ENCODE measurements at regions not wholly inside any gene's neighbourhood (a gene's known extent, or its start where the extent isn't known, plus 50 kb on each side); places are given as distances from the start of the nearest gene placed in this dataset.

GRCh38 chr2:235235977-235236767 lies 257.7 kb upstream of the AGAP1 start:
- no peak for DNase-seq (ENCODE audit: low spot score)
- in situ Hi-C loops (cut with HindIII; ENCODE audit: low sequenced_read_pairs): no loop called here

DNA sequence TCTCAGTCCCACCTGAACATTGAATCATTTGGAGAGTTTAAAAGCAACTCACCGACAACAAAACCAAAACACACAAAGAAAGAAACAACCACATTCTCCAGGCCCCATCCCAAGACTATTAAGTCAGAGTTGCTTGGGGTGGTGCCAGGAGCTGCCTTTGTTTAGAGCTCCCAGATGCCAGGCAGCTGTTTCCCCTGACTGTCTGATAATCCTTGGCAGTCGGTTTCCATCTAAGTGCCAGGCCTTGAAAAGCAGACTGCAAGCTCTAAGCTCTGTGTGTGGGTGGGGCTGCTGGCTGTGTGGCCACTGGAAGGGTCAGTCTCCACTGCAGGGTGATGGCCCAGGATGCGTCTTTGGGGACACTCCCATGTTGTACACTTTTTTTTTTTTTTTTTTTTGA lies 255.3 kb upstream of the AGAP1 start:
- no peak for DNase-seq (ENCODE audit: low spot score)

GRCh38 chr2:235240574-235240973 lies 253.3 kb upstream of the AGAP1 start:
- in situ Hi-C loops (cut with HindIII; ENCODE audit: low sequenced_read_pairs): no loop called here

More for the DNA sequence above, 255.3 kb upstream of the AGAP1 start:
- in situ Hi-C loops (cut with HindIII; ENCODE audit: low sequenced_read_pairs): no loop called here

DNA sequence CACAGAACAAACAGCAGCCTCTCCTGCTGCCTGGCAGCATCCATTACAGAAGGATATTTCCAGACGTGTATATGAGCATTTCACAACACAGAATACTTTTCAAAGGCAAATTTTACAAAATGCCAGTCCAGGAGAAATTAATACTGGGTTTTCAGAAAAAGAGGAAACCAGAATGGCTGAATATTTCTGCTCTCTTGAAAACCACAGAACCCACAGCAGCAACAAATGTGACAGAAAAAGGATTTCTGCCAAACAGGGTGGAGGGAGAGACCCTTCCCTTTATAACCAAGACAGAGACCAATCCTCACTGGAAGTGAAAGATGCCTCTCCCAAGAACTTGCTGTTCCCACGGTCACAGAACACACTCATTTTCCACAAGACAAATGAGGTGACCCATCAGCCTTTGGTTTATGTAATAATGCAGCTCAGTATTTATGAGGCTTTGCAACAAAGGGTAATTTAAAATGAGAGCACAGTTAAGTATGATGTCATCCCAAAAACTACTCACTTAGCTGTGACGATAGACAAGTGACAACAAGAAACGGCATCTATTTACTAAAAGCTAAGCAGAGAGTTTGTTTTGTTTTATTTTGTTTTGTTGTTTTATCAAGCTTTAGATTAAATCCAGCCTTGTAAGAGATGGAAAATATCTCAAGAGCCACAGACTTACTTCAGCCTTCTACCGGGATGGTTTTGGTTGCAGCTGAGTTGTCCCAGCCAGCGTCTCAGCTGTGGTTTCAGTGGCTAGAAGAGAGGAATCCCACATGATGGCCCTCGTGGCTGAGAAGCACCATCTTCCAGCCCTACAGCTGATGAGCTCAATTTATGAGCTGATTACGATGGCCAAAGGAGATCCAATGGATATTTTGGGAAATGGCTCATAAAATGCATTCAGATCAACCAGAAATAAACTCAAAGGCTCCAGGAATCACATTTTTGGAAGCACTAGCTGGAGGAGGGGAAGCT lies 249.3 kb upstream of the AGAP1 start:
- no peak for DNase-seq (ENCODE audit: low spot score)
- in situ Hi-C loops (cut with HindIII; ENCODE audit: low sequenced_read_pairs): no loop called here

More at GRCh38 chr2:235240574-235240973, 253.3 kb upstream of the AGAP1 start:
- DNase-seq (ENCODE audit: low spot score): no peak

DNA sequence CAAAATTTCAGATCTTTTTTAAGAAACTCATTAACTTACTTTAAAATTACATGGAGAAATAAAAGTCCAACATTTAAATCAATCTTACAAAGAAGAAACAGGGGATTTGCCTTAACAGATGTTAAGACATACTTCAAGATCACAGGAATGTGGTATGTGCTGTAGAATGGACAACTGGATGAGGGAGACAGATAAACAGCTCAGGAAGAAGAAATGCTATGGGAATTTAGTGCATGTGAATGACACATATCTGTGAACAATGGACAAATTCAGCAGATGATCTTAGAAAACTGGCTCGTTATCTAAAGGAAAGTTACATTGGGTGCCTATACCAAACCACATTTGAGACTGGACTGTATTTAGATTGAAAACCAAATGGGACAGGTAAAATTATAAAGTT lies 246.8 kb upstream of the AGAP1 start:
- in situ Hi-C loops (cut with HindIII; ENCODE audit: low sequenced_read_pairs): no loop called here
- no peak for DNase-seq (ENCODE audit: low spot score)

DNA sequence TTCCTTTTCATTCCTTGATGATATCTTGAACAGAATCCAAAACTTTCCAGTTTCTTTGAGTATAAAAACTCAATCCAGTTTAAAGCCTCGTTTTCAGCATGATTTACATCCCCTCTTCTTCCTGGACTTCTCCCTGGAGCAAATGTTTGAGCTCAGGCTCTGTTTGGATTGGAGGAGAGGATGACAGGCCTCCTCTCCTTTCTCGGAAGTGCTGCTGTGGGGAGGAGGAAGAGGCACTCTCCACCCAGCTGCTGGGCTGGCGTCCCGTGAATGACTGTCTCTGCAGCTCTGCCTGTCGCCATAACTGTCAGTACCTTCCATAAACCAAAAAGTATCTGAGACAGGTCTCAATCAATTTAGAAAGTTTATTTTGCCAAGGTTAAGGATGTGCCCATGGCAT lies 238.2 kb upstream of the AGAP1 start:
- no peak for DNase-seq (ENCODE audit: low spot score)
- in situ Hi-C loops (cut with HindIII; ENCODE audit: low sequenced_read_pairs): no loop called here

GRCh38 chr2:235257590-235257989 lies 236.3 kb upstream of the AGAP1 start:
- DNase-seq (ENCODE audit: low spot score): no peak

DNA sequence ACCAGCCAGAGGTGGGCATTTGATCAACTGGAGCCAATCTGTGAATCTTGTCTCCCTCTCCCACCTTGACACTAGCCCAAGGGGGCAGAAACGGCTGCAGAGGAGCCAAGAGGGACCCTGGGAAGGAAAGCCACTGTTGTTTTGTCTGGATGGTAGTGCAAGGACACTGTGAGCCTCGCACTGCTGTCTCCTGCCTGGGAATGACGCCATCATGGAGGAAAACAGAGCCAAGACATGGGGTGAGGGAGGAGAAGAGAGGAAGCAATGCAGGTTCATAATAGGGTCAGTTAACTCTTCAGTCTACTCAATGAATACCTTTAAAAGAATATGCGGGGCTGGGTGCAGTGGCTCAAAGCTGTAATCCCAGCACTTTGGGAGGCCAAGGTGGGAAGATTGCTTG lies 231.1 kb upstream of the AGAP1 start:
- DNase-seq (ENCODE audit: low spot score): peak; percentile 47
- in situ Hi-C loops (cut with HindIII; ENCODE audit: low sequenced_read_pairs): no loop called here

More at GRCh38 chr2:235257590-235257989, 236.3 kb upstream of the AGAP1 start:
- in situ Hi-C loops (cut with HindIII; ENCODE audit: low sequenced_read_pairs): no loop called here

DNA sequence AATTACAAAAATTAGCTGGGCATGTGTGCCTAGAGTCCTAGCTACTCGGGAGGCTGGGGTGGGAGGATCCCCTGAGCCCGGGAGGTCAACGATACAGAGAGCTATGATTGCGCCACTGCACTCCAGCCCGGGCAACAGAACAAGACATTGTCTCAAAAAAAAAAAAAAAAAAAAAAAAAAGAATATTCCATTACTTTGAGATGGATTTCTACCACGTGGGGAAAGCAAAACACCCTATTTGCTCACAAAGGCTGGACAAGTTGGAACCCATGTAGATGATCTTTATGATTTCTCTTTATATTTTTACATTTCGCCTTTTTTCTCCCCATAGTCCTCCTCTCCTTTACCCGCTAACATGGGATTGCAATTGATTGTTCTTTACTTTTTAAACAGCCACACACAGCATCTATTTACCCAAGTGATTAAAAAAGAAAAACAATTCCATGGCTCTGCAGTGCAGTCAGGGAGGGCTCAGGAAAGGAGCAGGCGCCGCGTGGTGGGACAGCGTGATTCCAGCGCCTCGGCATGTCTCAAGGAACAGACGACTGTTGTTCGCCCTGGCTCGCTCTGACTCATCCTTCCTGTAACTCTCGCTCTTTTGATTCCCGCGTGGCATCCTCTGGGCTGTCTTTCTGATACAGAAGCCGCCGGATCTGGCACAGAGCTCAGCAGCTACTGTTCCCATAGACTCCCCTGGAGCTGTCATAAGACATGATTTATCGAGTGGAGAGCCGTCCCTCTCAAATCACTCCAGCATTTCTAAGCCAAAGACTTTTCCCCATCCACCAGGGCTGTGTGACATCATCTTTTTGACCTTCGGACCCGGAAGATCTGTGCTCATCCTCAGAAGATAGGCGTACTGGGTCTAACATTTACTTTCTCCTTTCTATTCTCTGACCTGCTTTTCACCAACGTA lies 230.4 kb upstream of the AGAP1 start:
- peak; percentile 61 for DNase-seq (ENCODE audit: low spot score)
- in situ Hi-C loops (cut with HindIII; ENCODE audit: low sequenced_read_pairs): no loop called here

DNA sequence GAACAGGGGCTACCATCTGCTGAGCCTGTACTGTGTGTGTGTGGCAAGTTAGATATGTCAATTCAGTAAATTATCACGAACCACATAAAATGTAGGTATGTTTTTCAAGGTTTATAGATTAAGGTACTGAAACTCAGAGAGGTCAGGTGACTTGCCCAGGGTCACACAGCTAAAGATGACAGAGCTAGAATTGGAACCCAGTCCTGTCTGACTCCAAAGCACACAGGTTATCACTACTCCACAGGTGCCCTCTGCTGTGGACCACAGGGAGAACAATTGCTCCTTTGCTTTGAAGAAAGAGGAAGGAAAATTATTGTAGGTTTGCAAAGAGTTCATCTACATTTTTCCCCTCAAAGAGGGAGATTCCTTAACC lies 229.7 kb upstream of the AGAP1 start:
- in situ Hi-C loops (cut with HindIII; ENCODE audit: low sequenced_read_pairs): no loop called here
- DNase-seq (ENCODE audit: low spot score): peak; percentile 6

DNA sequence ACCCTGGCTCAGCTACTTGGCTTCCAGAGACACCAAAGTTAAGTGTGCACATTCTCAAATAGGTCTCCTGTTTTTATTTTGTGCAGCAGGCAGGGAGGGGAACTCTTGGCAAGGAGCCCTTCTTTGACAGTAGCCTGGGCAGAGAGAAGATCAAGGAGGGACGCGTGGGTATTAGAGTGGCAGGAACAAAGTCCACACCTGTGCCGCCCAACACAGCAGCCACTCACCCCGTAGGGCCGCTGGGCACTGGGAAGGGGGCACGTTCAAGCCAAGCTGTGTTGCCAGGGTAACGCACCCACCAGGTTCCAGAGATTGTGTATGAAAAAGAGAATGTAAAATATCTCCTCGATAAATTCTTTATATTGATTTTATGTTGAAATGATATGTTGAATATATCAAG lies 229.3 kb upstream of the AGAP1 start:
- in situ Hi-C loops (cut with HindIII; ENCODE audit: low sequenced_read_pairs): no loop called here
- peak; percentile 9 for DNase-seq (ENCODE audit: low spot score)

DNA sequence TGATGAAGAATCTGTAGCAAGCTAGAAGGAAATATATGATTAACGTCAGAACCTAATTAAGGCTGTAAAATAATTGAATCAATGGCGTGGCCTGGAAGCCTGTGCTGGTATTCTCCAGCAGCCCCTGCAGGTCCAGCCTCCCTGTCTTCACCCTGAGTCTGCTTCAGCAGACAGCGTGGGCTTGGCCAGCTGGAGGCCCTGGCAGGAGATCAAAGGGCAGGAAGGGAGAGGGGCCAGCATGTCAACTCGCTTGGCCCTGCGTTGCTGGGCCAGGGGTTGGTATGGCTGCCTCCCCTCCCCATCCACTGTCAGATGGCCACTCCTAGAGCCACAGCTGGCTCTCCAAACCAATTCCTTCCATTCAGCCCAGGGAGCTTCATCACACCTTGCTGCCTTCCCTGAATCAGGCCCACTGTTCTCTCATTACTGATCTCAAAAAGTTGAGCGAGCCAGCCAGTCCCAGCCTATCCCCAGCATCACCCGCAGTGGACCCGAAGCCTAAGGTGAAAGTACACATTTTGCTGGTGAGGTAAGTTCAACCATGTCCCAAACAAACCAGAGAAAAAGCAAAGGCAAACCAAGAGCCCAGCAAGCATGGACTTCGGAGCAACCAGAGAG lies 228.4 kb upstream of the AGAP1 start:
- in situ Hi-C loops (cut with HindIII; ENCODE audit: low sequenced_read_pairs): no loop called here
- no peak for DNase-seq (ENCODE audit: low spot score)

DNA sequence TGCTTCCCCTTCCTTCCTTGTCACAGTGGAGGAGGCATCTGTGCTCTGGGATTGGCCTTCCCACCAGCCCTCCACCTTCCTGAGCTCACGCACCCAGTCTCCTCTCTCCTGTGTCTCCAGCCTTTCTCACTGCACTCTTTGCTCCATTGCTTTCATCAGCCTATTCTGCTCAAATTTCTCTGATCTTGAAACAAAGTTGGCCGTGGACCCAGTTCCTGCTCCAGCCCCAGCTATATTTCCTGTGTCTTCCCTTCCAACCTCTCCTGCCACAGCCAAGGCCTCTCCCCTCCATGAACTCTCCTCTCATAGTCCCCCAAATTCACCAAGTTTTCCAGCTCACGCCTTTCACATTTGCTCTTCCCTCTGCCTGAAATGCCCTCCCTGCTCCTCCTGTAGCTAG lies 226.6 kb upstream of the AGAP1 start:
- in situ Hi-C loops (cut with HindIII; ENCODE audit: low sequenced_read_pairs): no loop called here
- DNase-seq (ENCODE audit: low spot score): no peak

DNA sequence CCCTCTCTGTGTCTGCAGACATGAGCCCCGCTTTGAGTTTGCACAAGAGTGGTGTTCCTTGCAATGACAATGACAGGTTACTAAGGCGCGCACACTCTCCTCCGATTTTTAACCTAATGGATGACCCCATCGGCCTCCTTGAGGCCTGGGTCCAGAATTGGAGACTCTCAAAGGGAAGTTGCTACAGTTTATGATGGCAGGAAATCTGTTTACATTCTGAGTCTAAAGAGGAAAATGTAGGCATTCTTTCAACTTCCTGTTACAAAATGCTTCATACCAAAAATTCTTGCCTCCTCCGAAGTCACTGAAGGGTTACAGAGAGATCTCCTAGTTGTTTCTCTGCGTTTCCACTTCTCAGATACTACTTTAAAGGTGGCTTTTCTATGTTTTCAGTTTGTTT lies 225.3 kb upstream of the AGAP1 start:
- in situ Hi-C loops (cut with HindIII; ENCODE audit: low sequenced_read_pairs): no loop called here
- DNase-seq (ENCODE audit: low spot score): no peak

DNA sequence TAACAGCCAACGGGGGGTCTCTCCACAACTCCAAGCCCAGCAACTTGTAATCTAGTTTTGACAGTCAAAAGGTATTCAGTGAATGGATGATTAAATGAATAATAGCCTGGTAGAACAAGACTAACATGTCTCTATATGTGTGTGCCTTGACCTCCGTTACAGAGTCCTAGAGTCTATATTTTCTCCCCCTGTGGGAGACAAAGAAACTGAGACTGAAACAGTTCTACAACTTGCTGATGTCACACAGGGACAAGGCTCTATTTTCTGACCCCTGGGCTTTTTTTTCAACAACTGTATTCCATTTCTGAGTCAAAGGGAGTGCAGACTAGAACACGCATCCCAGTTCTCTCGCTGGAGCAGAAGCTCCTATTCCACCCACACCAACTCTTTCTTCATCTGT lies 223.6 kb upstream of the AGAP1 start:
- in situ Hi-C loops (cut with HindIII; ENCODE audit: low sequenced_read_pairs): no loop called here
- no peak for DNase-seq (ENCODE audit: low spot score)

DNA sequence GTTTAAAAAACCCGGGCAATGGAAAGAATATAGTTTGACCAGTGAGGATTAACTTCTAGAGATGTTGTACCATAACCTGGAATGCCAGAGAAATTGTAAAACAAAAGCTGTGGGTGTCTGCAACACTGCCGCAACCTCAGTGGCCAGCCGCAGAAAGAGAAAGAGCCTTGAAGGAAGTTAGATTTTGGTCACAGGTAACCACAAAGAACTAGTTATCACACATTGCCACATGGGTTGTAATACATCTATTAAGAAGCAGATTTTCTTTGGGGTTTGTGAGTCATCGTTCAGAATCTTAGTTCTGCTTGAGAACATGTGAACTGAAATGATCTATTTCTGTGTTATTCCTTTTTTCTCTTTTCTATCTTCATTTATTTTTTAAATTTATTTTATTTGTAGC lies 222.9 kb upstream of the AGAP1 start:
- in situ Hi-C loops (cut with HindIII; ENCODE audit: low sequenced_read_pairs): no loop called here
- no peak for DNase-seq (ENCODE audit: low spot score)

GRCh38 chr2:235271936-235272335 lies 221.9 kb upstream of the AGAP1 start:
- no peak for DNase-seq (ENCODE audit: low spot score)

GRCh38 chr2:235274023-235274422 lies 219.8 kb upstream of the AGAP1 start:
- in situ Hi-C loops (cut with HindIII; ENCODE audit: low sequenced_read_pairs): no loop called here
- DNase-seq (ENCODE audit: low spot score): no peak

More at GRCh38 chr2:235271936-235272335, 221.9 kb upstream of the AGAP1 start:
- in situ Hi-C loops (cut with HindIII; ENCODE audit: low sequenced_read_pairs): no loop called here

- DNase-seq (ENCODE audit: low spot score): no peak
- in situ Hi-C loops (cut with HindIII; ENCODE audit: low sequenced_read_pairs): no loop called here
Measured at GRCh38 chr2:235277485-235277884, 216.4 kb upstream of the AGAP1 start.
